Stomach (tissue), 8 donors: ENCODE measurements at regions not wholly inside any gene's neighbourhood (a gene's known extent, or its start where the extent isn't known, plus 50 kb on each side); places are given as distances from the start of the nearest gene placed in this dataset.

ENCODE experiments used
- DNase-seq, 2 donors: peaks; one replicate each; pipeline versions ENCODE4 v3.0.0 to v3.0.0-alpha.2; 2013 to 2019
- H3K27ac ChIP-seq, 5 donors: fragments of 200-600 bp in 4 of 5; sonication (generic) in 4 of 5; one replicate each; pipeline ENCODE4 v1.5.1; 2013 to 2019; ENCODE audit warnings: mild to moderate bottlenecking in 1 of 5, moderate library complexity in 1 of 5
- H3K27me3 ChIP-seq, 3 donors: fragments of 200-600 bp; sonication (generic); one replicate each; pipeline ENCODE4 v1.5.1; 2017 to 2019; ENCODE audit warnings: mixed run types in 1 of 3
- H3K36me3 ChIP-seq, 4 donors: fragments of 200-600 bp; sonication (generic); 1 replicate in 3 of 4; 2 replicates in 1 of 4; pipeline ENCODE4 v1.5.1; 2016 to 2019
- H3K4me1 ChIP-seq, 4 donors: fragments of 200-600 bp; sonication (generic); one replicate each; pipeline ENCODE4 v1.5.1; 2016 to 2019
- H3K4me3 ChIP-seq, 4 donors: fragments of 200-600 bp; sonication (generic) in 3 of 4; one replicate each; pipeline ENCODE4 v1.5.1; 2016 to 2019; ENCODE audit warnings: mild to moderate bottlenecking in 1 of 4
- H3K9me3 ChIP-seq, 4 donors: fragments of 200-600 bp; sonication (generic); one replicate each; pipeline ENCODE4 v1.5.1; 2016 to 2019
- EP300 ChIP-seq: sonication (generic); formaldehyde crosslinking; IDR thresholded peaks from one replicate; pipeline ENCODE4 v1.6.1; 2017; ENCODE audit warnings: antibody characterized with exemption
- POLR2A ChIP-seq, 4 donors: fragments of 450-650 bp; IDR thresholded peaks; one replicate each; pipeline ENCODE4 v1.6.1; 2016; ENCODE audit warnings: antibody characterized with exemption in 4 of 4, control low read depth in 2 of 4, mild to moderate bottlenecking in 1 of 4, moderate library complexity in 1 of 4
- POLR2AphosphoS5 ChIP-seq, 3 donors: sonication (generic); formaldehyde crosslinking; IDR thresholded peaks; one replicate each; pipeline ENCODE4 v1.6.1; 2016; ENCODE audit warnings: antibody characterized with exemption in 3 of 3
- WGBS, 5 donors: extraction: QIAGEN DNeasy Blood & Tissue Kit in 3 of 5; methylation state at CpG; one replicate each; pipeline versions ENCODE4 v1.1.5 to v1.1.7; 2013 to 2018; 5-methylcytosine and 5-hydroxymethylcytosine counted together
- intact Hi-C: fragments of 100-400 bp; cut with DNase I; formaldehyde crosslinking; loops from one replicate; pipeline ENCODE4 v1.15.1; 2023; ENCODE audit warnings: low total_unique reads
- TF ChIP-seq, protein P1 (sequence below), 7 experiments: fragments of 450-650 bp in 4 of 7; fragments of 200-600 bp in 3 of 7; sonication (generic) in 3 of 7; IDR thresholded peaks; one replicate each; pipeline ENCODE4 v1.5.1; 2016 to 2019; ENCODE audit warnings: antibody characterized with exemption in 7 of 7, control low read depth in 2 of 7, mild to moderate bottlenecking in 1 of 7
- donor health status: healthy with polysubstance abuse.
- donor health status: Bipolar disorder and iron deficiency.
- donor health status: healthy.

DNA sequence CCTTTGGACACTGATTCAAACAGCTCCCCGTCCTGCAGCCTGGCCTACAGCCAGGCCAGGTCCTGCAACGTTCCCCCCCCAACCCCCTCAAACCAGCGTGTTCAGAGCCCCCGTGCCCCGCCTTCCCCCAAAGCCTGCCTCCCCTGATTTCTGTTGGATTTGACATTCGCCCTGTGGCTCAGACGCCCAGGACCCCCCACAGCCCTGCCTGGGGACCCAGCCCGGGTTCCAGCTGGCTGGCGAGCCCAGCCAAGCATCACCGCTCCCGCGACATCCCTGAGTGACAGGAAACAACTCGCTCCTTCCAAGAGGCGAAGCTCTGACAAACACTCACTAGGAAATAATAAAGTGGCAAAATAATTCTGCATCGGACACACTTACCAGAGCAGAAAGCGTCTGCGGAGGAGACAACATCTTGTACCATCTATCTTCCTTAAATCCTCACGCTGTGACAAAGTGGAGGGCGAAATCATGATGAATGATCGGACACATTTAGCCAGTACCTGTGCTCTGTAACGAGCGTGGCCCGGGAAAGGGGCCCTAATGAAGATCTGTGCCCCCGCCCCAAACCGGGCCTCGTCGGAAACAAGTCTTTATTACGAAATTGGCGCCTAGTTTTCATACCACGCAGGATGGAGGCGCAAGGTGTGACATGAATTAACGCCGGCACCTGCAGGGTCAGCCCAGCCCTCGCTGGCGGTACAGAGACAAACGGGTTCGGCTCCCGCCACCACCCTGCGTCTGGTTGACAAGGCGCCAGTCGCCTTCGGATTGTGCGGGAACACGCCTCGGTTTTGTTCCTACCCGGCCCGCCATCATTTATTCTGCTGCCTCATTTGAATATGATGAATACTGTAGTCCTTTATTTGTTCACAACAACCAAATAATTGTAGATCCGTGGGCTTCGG is 91.0 kb upstream of the MVB12B start:
- TF ChIP-seq, protein P1, sequence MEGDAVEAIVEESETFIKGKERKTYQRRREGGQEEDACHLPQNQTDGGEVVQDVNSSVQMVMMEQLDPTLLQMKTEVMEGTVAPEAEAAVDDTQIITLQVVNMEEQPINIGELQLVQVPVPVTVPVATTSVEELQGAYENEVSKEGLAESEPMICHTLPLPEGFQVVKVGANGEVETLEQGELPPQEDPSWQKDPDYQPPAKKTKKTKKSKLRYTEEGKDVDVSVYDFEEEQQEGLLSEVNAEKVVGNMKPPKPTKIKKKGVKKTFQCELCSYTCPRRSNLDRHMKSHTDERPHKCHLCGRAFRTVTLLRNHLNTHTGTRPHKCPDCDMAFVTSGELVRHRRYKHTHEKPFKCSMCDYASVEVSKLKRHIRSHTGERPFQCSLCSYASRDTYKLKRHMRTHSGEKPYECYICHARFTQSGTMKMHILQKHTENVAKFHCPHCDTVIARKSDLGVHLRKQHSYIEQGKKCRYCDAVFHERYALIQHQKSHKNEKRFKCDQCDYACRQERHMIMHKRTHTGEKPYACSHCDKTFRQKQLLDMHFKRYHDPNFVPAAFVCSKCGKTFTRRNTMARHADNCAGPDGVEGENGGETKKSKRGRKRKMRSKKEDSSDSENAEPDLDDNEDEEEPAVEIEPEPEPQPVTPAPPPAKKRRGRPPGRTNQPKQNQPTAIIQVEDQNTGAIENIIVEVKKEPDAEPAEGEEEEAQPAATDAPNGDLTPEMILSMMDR (IDR thresholded peaks at IDR 0.05): no peak
- no peak for TF ChIP-seq POLR2AphosphoS5 (IDR thresholded peaks at IDR 0.05)
- TF ChIP-seq EP300: no peak
- TF ChIP-seq POLR2A (IDR thresholded peaks at IDR 0.05): no peak
- H3K36me3 ChIP-seq: no peaks in the 10 kb centered on the region
- no peaks in the 10 kb centered on the region for H3K27me3 ChIP-seq
- no peaks in the 10 kb centered on the region for H3K4me1 ChIP-seq
- no peak overlapping the region for H3K27ac ChIP-seq
- no peaks in the 10 kb centered on the region for H3K9me3 ChIP-seq
- H3K4me3 ChIP-seq: no peak overlapping the region
- intact Hi-C loops: no loop called here
- WGBS, 5 donors: 83 to 88% (median 87%) methylated on average over 49 of the region's 49 CpGs
- no peak for DNase-seq

DNA sequence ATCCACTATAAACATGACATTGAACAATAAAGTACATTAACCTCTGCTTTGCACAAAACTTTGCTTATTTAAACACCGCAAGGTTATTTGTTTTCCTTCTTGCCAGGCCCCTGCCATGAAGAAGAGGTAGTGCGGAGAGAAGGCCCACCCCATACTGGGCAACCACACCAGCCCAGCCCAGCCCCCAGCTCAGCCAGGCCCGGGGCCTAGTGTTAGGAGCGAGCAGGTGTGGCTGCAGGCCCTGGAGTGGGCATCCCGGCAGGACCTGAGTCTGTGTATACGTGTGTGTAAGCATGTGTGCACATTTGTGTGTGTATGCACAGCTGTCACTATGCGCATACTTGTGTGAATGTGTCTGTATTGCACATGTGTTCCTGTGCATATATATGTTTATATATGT is 90.4 kb upstream of the MVB12B start:
- H3K9me3 ChIP-seq: no peaks in the 10 kb centered on the region
- no peak overlapping the region for H3K4me3 ChIP-seq
- intact Hi-C loops: no loop called here
- no peaks in the 10 kb centered on the region for H3K36me3 ChIP-seq
- no peaks in the 10 kb centered on the region for H3K4me1 ChIP-seq
- H3K27me3 ChIP-seq: no peaks in the 10 kb centered on the region
- WGBS, 5 donors: 79 to 89% (median 84%) methylated on average over 7 of the region's 7 CpGs
- no peak overlapping the region for H3K27ac ChIP-seq
- TF ChIP-seq, protein P1 (IDR thresholded peaks at IDR 0.05): no peak
- TF ChIP-seq POLR2AphosphoS5 (IDR thresholded peaks at IDR 0.05) (no peak), POLR2A (IDR thresholded peaks at IDR 0.05) (no peak)
- DNase-seq: no peak

DNA sequence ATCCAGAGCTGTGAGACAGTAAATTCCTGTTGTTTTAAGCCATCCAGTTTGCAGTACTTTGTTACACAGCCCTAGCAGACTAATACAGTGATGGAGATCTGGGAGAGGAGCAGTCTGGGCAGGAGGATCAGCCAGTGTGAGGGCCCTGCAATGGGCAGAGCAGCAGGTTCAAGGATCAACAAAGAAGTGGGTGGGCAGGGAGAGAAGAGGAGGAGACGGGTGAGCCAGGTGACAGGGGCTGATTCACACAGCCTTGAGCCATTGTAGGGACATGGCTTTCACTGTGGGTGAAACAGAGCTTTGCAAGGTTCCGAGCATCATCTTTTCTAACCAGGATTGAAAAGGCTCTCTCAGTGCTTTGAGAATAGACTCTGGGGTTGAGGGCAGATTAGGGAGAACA is 88.2 kb upstream of the MVB12B start:
- no peak for TF ChIP-seq EP300
- TF ChIP-seq POLR2A (IDR thresholded peaks at IDR 0.05): no peak
- TF ChIP-seq POLR2AphosphoS5 (IDR thresholded peaks at IDR 0.05): no peak
- TF ChIP-seq, protein P1 (IDR thresholded peaks at IDR 0.05): no peak
- H3K27ac ChIP-seq: no peak overlapping the region
- no peaks in the 10 kb centered on the region for H3K4me1 ChIP-seq
- 89 to 96% (median 92%) methylated on average over 2 of the region's 2 CpGs for WGBS, 5 donors
- no peak for DNase-seq
- peaks cover 0 to 6% (median 2%) of the 10 kb centered on the region in 4 donors for H3K9me3 ChIP-seq
- no peak overlapping the region for H3K4me3 ChIP-seq
- no peaks in the 10 kb centered on the region for H3K27me3 ChIP-seq
- no peaks in the 10 kb centered on the region for H3K36me3 ChIP-seq
- intact Hi-C loops: no loop called here

DNA sequence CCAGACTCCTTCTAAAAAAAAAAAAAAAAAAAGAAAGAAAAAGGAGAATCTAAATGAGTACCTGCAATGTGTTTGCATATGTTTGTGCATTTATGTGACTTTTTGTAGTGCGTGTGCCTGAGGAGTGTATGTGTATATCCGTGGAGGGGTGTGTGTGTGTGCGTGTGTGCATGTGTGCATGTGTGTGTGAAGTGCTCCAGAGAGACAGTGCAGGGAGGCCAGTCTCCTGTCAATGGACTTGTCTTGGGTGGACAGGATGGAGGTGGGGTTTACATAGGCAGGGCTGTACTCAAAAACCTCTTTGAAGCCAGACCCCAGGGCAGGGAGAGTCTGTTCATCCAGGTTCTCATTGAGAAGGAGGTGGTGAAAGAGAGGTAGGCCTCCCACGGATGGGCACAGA is 87.1 kb upstream of the MVB12B start:
- Histone ChIP-seq H3K9me3 (peaks cover 0 to 16% (median 2%) of the 10 kb centered on the region in 4 donors), H3K4me1 (no peaks in the 10 kb centered on the region), H3K36me3 (no peaks in the 10 kb centered on the region), H3K27ac (no peak overlapping the region), H3K27me3 (no peaks in the 10 kb centered on the region), H3K4me3 (no peak overlapping the region)
- WGBS, 5 donors: 88 to 97% (median 95%) methylated on average over 4 of the region's 4 CpGs
- no peak for DNase-seq
- intact Hi-C loops: no loop called here
- TF ChIP-seq, protein P1 (IDR thresholded peaks at IDR 0.05): no peak
- TF ChIP-seq EP300 (no peak), POLR2A (IDR thresholded peaks at IDR 0.05) (no peak), POLR2AphosphoS5 (IDR thresholded peaks at IDR 0.05) (no peak)
